OCI-LY1 (cell line): ENCODE measurements at regions not wholly inside any gene's neighbourhood (a gene's known extent, or its start where the extent isn't known, plus 50 kb on each side); places are given as distances from the start of the nearest gene placed in this dataset.

ENCODE experiments used
- H2AFZ ChIP-seq: fragments of 200-600 bp; sonication (generic), shearing (Covaris generic); 2 replicates; pipeline ENCODE4 v1.6.0; 2014; ENCODE audit warnings: antibody characterized with exemption, mild to moderate bottlenecking, low read length
- H3F3A ChIP-seq: fragments of 200-600 bp; sonication (generic), shearing (Covaris generic); 2 replicates; pipeline ENCODE4 v1.6.0; 2014; ENCODE audit warnings: mild to moderate bottlenecking, antibody characterized with exemption, low read length, moderate library complexity; ENCODE audit not compliant: insufficient read depth
- H3K27ac ChIP-seq: fragments of 200-600 bp; sonication (generic); 2 replicates; pipeline ENCODE4 v1.5.1; 2014; ENCODE audit warnings: low read length, mixed run types, mild to moderate bottlenecking, low read depth; ENCODE audit not compliant: poor library complexity, severe bottlenecking
- H3K27me3 ChIP-seq: fragments of 200-600 bp; sonication (generic); 2 replicates; pipeline ENCODE4 v1.6.0; 2014; ENCODE audit warnings: antibody characterized with exemption, mild to moderate bottlenecking, low read length, moderate library complexity; ENCODE audit not compliant: insufficient read depth
- H3K36me3 ChIP-seq: fragments of 200-600 bp; sonication (generic); 2 replicates; pipeline ENCODE4 v1.6.1; 2014; ENCODE audit warnings: mild to moderate bottlenecking, antibody characterized with exemption, low read length, moderate library complexity, mixed read lengths; ENCODE audit not compliant: insufficient read depth
- H3K4me1 ChIP-seq: fragments of 200-600 bp; sonication (generic); 2 replicates; pipeline ENCODE4 v1.5.1; 2014; ENCODE audit warnings: mild to moderate bottlenecking, low read length, moderate library complexity; ENCODE audit not compliant: insufficient read depth, severe bottlenecking
- H3K4me2 ChIP-seq: fragments of 200-600 bp; sonication (generic), shearing (Covaris generic); 2 replicates; pipeline ENCODE4 v1.6.1; 2014; ENCODE audit warnings: low read length
- H3K4me3 ChIP-seq: fragments of 200-600 bp; sonication (generic); 2 replicates; pipeline ENCODE4 v1.5.1; 2014; ENCODE audit warnings: low read length, low read depth, mild to moderate bottlenecking, mixed read lengths; ENCODE audit not compliant: poor library complexity, severe bottlenecking
- H3K79me2 ChIP-seq: fragments of 200-600 bp; shearing (Covaris generic); 2 replicates; pipeline ENCODE4 v1.6.1; 2016; ENCODE audit warnings: mixed run types, low read length, mixed read lengths; ENCODE audit not compliant: insufficient read depth
- H3K9ac ChIP-seq: fragments of 200-600 bp; sonication (generic), shearing (Covaris generic); 2 replicates; pipeline ENCODE4 v1.6.1; 2014; ENCODE audit warnings: mild to moderate bottlenecking, low read length, mixed read lengths
- H3K9me2 ChIP-seq: fragments of 200-600 bp; sonication (generic), shearing (Covaris generic); 2 replicates; pipeline ENCODE4 v1.6.1; 2014; ENCODE audit warnings: low read depth, mild to moderate bottlenecking, low read length, mixed read lengths
- H3K9me3 ChIP-seq: fragments of 200-600 bp; shearing (Covaris generic); 2 replicates; pipeline ENCODE4 v1.6.1; 2014; ENCODE audit warnings: low read length, mixed read lengths
- H4K20me1 ChIP-seq: fragments of 200-600 bp; sonication (generic), shearing (Covaris generic); 2 replicates; pipeline ENCODE4 v1.6.0; 2016; ENCODE audit warnings: mild to moderate bottlenecking, low read length; ENCODE audit not compliant: insufficient read depth
- CTCF ChIP-seq: fragments of 200-600 bp; sonication (generic), shearing (Covaris generic); IDR thresholded peaks from 2 replicates; pipeline ENCODE4 v1.5.1; 2017; ENCODE audit warnings: mild to moderate bottlenecking, antibody characterized with exemption, low read length, moderate library complexity, mixed read lengths
- EZH2 ChIP-seq: fragments of 200-600 bp; sonication (generic), shearing (Covaris generic); IDR thresholded peaks from 2 replicates; pipeline ENCODE4 v1.8.0; 2017; ENCODE audit warnings: borderline replicate concordance, mixed run types, mild to moderate bottlenecking, antibody characterized with exemption, low read length, moderate library complexity, mixed read lengths

- Histone ChIP-seq H3K9me3 (no peaks in the 10 kb centered on the region), H3K27me3 (no peaks in the 10 kb centered on the region), H3F3A (0 out of 2 replicates have a peak, but pooled peaks cover 12% of the 10 kb centered on the region), H3K27ac (peak overlapping the region; percentile 90), H3K4me3 (no peak overlapping the region), H3K79me2 (no peaks in the 10 kb centered on the region), H4K20me1 (no peaks in the 10 kb centered on the region), H2AFZ (no peak overlapping the region), H3K36me3 (no peaks in the 10 kb centered on the region), H3K4me1 (peaks cover 63% of the 10 kb centered on the region), H3K9me2 (no peaks in the 10 kb centered on the region), H3K4me2 (no peak overlapping the region; the same call in 1 of the 2 replicates), H3K9ac (peak overlapping the region; percentile 14; the same call in 1 of the 2 replicates)
- TF ChIP-seq EZH2, result no peak
Observed at GRCh38 chr20:53748821-53749421, 155.3 kb upstream of the ZNF217 start.

DNA sequence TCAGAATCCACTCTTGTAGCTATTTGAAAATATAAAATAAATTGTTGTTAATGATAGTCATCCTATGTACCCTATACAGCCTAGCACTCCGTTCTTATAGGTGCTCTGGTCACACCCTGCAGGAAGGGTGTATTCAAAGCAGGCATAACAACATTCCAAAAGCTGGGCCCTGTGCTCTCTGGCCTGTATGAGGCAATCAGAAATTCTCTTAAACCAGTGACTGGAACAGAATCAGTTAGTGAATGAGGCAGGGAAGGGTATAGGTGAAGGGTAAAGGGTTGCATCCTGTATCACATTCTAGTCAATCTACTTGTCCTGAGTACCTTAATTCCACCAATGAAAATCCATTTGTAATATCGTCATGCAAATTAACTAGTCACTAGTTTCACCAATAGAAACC lies 154.5 kb upstream of the ZNF217 start:
- H3K4me1 ChIP-seq, result peaks cover 59% of the 10 kb centered on the region
- no peaks in the 10 kb centered on the region for H3K79me2 ChIP-seq
- H3K27ac ChIP-seq, result peak overlapping the region; percentile 90
- no peak overlapping the region for H3K4me2 ChIP-seq
- TF ChIP-seq CTCF (no peak), EZH2 (no peak)
- H2AFZ ChIP-seq, result no peak overlapping the region
- no peaks in the 10 kb centered on the region for H3K36me3 ChIP-seq
- no peaks in the 10 kb centered on the region for H3K9me2 ChIP-seq
- H3K4me3 ChIP-seq, result no peak overlapping the region
- no peak overlapping the region for H3K9ac ChIP-seq
- no peaks in the 10 kb centered on the region for H3K27me3 ChIP-seq
- H4K20me1 ChIP-seq, result no peaks in the 10 kb centered on the region
- 0 out of 2 replicates have a peak, but pooled peaks cover 12% of the 10 kb centered on the region for H3F3A ChIP-seq
- no peaks in the 10 kb centered on the region for H3K9me3 ChIP-seq

- no peaks in the 10 kb centered on the region for H3K79me2 ChIP-seq
- no peak overlapping the region for H3K4me2 ChIP-seq
- H3K27ac ChIP-seq, result peak overlapping the region; percentile 47
- H3K9me3 ChIP-seq, result no peaks in the 10 kb centered on the region
- H4K20me1 ChIP-seq, result no peaks in the 10 kb centered on the region
- H3F3A ChIP-seq, result 0 out of 2 replicates have a peak, but pooled peaks cover 5% of the 10 kb centered on the region
- H3K9ac ChIP-seq, result no peak overlapping the region
- H3K27me3 ChIP-seq, result no peaks in the 10 kb centered on the region
- peaks cover 50% of the 10 kb centered on the region for H3K4me1 ChIP-seq
- no peaks in the 10 kb centered on the region for H3K36me3 ChIP-seq
- peak overlapping the region; percentile 52; the same call in 1 of the 2 replicates for H2AFZ ChIP-seq
- no peak overlapping the region for H3K4me3 ChIP-seq
- no peaks in the 10 kb centered on the region for H3K9me2 ChIP-seq
- no peak for TF ChIP-seq CTCF
- TF ChIP-seq EZH2, result no peak
Observed at GRCh38 chr20:53743607-53744260, 150.1 kb upstream of the ZNF217 start.
